IMR-90 (cell line): ENCODE measurements at regions not wholly inside any gene's neighbourhood (a gene's known extent, or its start where the extent isn't known, plus 50 kb on each side); places are given as distances from the start of the nearest gene placed in this dataset.

Source experiments
- ATAC-seq: fragments of 200-7000 bp; cut with Tn5 transposase; 2 replicates; pipeline ENCODE4 v1.9.1; 2020; ENCODE audit warnings: low read depth, mild to moderate bottlenecking, moderate library complexity
- BruUV-seq: library from RNA; stranded (reverse); fragments of 400-500 nt; replicated peaks from 2 replicates; lab custom pipeline; 2021; lab: Mats Ljungman, UMichigan
- CTCF ChIA-PET: fragments of 300-600 bp; formaldehyde crosslinking; extraction: SDS; loops from one replicate; lab custom pipeline; 2021; ENCODE audit warnings: antibody characterized with exemption; lab: Yijun Ruan, JAX
- POLR2A ChIA-PET: fragments of 300-600 bp; sonication (Branson Sonifier 250); formaldehyde crosslinking; loops from one replicate; lab custom pipeline; 2022; ENCODE audit warnings: antibody characterized with exemption; ENCODE audit not compliant: unreplicated experiment; lab: Charles Lee
- DNase-seq: peaks from one replicate; pipeline ENCODE4 v3.0.0; 2013
- H2AFZ ChIP-seq: replicated peaks from 2 replicates; pipeline ENCODE3; 2013; ENCODE audit warnings: low read length, mild to moderate bottlenecking; ENCODE audit not compliant: poor library complexity
- H2AK5ac ChIP-seq: 2 replicates; pipeline ENCODE4 v1.6.1; 2013; ENCODE audit warnings: low read depth, low read length, inconsistent platforms
- H2AK9ac ChIP-seq: replicated peaks from 2 replicates; pipeline ENCODE3; 2013; ENCODE audit warnings: mild to moderate bottlenecking, low read depth, low read length, moderate library complexity; ENCODE audit not compliant: poor library complexity
- H2BK120ac ChIP-seq: 2 replicates; pipeline ENCODE4 v1.6.1; 2013; ENCODE audit warnings: low read depth, low read length, inconsistent platforms
- H2BK15ac ChIP-seq: 3 replicates; pipeline ENCODE4 v1.6.1; 2013; ENCODE audit warnings: low read depth, low read length, inconsistent platforms
- H2BK20ac ChIP-seq: 2 replicates; pipeline ENCODE4 v1.6.1; 2013; ENCODE audit warnings: low read depth, mild to moderate bottlenecking, inconsistent platforms, low read length, moderate library complexity
- H2BK5ac ChIP-seq: 2 replicates; pipeline ENCODE4 v1.6.1; 2013; ENCODE audit warnings: mild to moderate bottlenecking, low read depth, low read length, inconsistent platforms; ENCODE audit not compliant: poor library complexity, severe bottlenecking
- H3K14ac ChIP-seq: replicated peaks from 2 replicates; pipeline ENCODE4 v1.6.1; 2013; ENCODE audit warnings: low read depth, low read length, inconsistent platforms
- H3K18ac ChIP-seq: 2 replicates; pipeline ENCODE4 v1.6.1; 2013; ENCODE audit warnings: low read depth, low read length, control low read depth
- H3K23ac ChIP-seq: 2 replicates; pipeline ENCODE4 v1.6.1; 2013; ENCODE audit warnings: low read depth, low read length, inconsistent platforms
- H3K27ac ChIP-seq: 2 replicates; pipeline ENCODE4 v1.5.1; 2013; ENCODE audit warnings: mild to moderate bottlenecking, control low read depth, low read length; ENCODE audit not compliant: insufficient read depth
- H3K27me3 ChIP-seq: 2 replicates; pipeline ENCODE4 v1.6.1; 2013; ENCODE audit warnings: low read length; ENCODE audit not compliant: control insufficient read depth, insufficient read depth
- H3K36me3 ChIP-seq: 2 replicates; pipeline ENCODE4 v1.6.1; 2013; ENCODE audit warnings: low read length, mixed read lengths; ENCODE audit not compliant: control insufficient read depth, insufficient read depth
- H3K4ac ChIP-seq: 2 replicates; pipeline ENCODE4 v1.6.1; 2013; ENCODE audit warnings: low read depth, low read length, inconsistent platforms
- H3K4me1 ChIP-seq: 2 replicates; pipeline ENCODE4 v1.6.1; 2013; ENCODE audit warnings: low read length, mixed read lengths; ENCODE audit not compliant: control insufficient read depth, insufficient read depth
- H3K4me2 ChIP-seq: 2 replicates; pipeline ENCODE4 v1.6.1; 2013; ENCODE audit warnings: low read depth, mild to moderate bottlenecking, control low read depth, low read length, moderate library complexity
- H3K4me3 ChIP-seq: 2 replicates; pipeline ENCODE4 v1.5.1; 2013; ENCODE audit warnings: low read depth, mild to moderate bottlenecking, control low read depth, low read length, moderate library complexity; ENCODE audit not compliant: insufficient read depth
- H3K56ac ChIP-seq: 2 replicates; pipeline ENCODE4 v1.6.1; 2013; ENCODE audit warnings: low read length, inconsistent platforms; ENCODE audit not compliant: insufficient read depth; ENCODE audit errors: extremely low read depth
- H3K79me1 ChIP-seq, 2 experiments: 2 replicates each; pipeline ENCODE4 v1.6.1; 2013; ENCODE audit warnings: low read length in 2 of 2, inconsistent platforms in 1 of 2, low read depth in 1 of 2
- H3K9ac ChIP-seq: 2 replicates; pipeline ENCODE4 v1.6.1; 2013; ENCODE audit warnings: low read depth, low read length, control low read depth
- H3K9me1 ChIP-seq: 2 replicates; pipeline ENCODE4 v1.6.1; 2013; ENCODE audit warnings: low read length, inconsistent platforms; ENCODE audit not compliant: insufficient read depth
- H3K9me3 ChIP-seq: 2 replicates; pipeline ENCODE4 v1.6.1; 2013; ENCODE audit warnings: low read length; ENCODE audit not compliant: control insufficient read depth, insufficient read depth
- H4K20me1 ChIP-seq: 2 replicates; pipeline ENCODE4 v1.6.1; 2013; ENCODE audit warnings: low read length, inconsistent platforms; ENCODE audit not compliant: insufficient read depth
- H4K5ac ChIP-seq: 2 replicates; pipeline ENCODE4 v1.6.1; 2013; ENCODE audit warnings: mild to moderate bottlenecking, low read depth, low read length, control low read depth
- H4K8ac ChIP-seq, 2 experiments: 2 replicates each; pipeline ENCODE4 v1.6.1; 2013; ENCODE audit warnings: low read depth in 2 of 2, low read length in 2 of 2, control low read depth in 1 of 2, inconsistent platforms in 1 of 2
- H4K91ac ChIP-seq: 2 replicates; pipeline ENCODE4 v1.6.1; 2013; ENCODE audit warnings: low read depth, low read length, inconsistent platforms; ENCODE audit not compliant: insufficient read depth
- CHD1 ChIP-seq: IDR thresholded peaks from 2 replicates; pipeline ENCODE4 v1.6.1; 2012; ENCODE audit warnings: low read depth, low read length, improper control_type of control experiment
- ELK1 ChIP-seq: fragments of 150-350 bp; IDR thresholded peaks from 2 replicates; pipeline ENCODE4 v1.6.1; 2016; ENCODE audit warnings: low read depth, mild to moderate bottlenecking, low read length, moderate library complexity, borderline replicate concordance
- FOS ChIP-seq: fragments of 150-350 bp; IDR thresholded peaks from 2 replicates; pipeline ENCODE4 v1.6.1; 2016; ENCODE audit warnings: low read depth, low read length
- MAZ ChIP-seq: IDR thresholded peaks from 2 replicates; pipeline ENCODE4 v1.6.1; 2012; ENCODE audit warnings: low read depth, mild to moderate bottlenecking, low read length, improper control_type of control experiment, moderate library complexity, borderline replicate concordance
- RAD21 ChIP-seq: IDR thresholded peaks from 2 replicates; pipeline ENCODE4 v1.6.1; 2012; ENCODE audit warnings: low read length, improper control_type of control experiment
- RCOR1 ChIP-seq: IDR thresholded peaks from 2 replicates; pipeline ENCODE4 v1.6.1; 2012; ENCODE audit warnings: mild to moderate bottlenecking, low read length, improper control_type of control experiment; ENCODE audit not compliant: insufficient replicate concordance
- RFX5 ChIP-seq: IDR thresholded peaks from 2 replicates; pipeline ENCODE4 v1.8.0; 2012; ENCODE audit warnings: low read depth, mild to moderate bottlenecking, low read length, moderate library complexity
- SMC3 ChIP-seq: fragments of 150-350 bp; IDR thresholded peaks from 2 replicates; pipeline ENCODE4 v1.6.1; 2016; ENCODE audit warnings: low read depth, mild to moderate bottlenecking, antibody characterized with exemption, low read length, moderate library complexity
- USF2 ChIP-seq: fragments of 150-350 bp; IDR thresholded peaks from 2 replicates; pipeline ENCODE4 v1.6.1; 2017; ENCODE audit warnings: mild to moderate bottlenecking, antibody characterized with exemption, low read length, low read depth
- WGBS, 2 experiments: methylation state at CpG; one replicate each; pipeline versions ENCODE4 v1.1.5 to v1.1.7; 2013; ENCODE audit warnings: missing lambda C conversion rate in 2 of 2; ENCODE audit not compliant: insufficient read length in 1 of 2; ENCODE audit errors: extremely low coverage in 2 of 2; 5-methylcytosine and 5-hydroxymethylcytosine counted together
- dilution Hi-C: fragments of 300-500 bp; cut with HindIII; formaldehyde crosslinking; loops from one replicate; pipeline ENCODE4 v1.14.3; 2018; ENCODE audit warnings: low sequenced_read_pairs; ENCODE audit not compliant: unreplicated experiment
- in situ Hi-C: fragments of 300-500 bp; cut with MboI; formaldehyde crosslinking; loops from 3 replicates; pipeline ENCODE4 v1.14.3; 2019; ENCODE audit warnings: low sequenced_read_pairs, inconsistent platforms, mixed read lengths
- intact Hi-C: fragments of 100-400 bp; cut with micrococcal nuclease; formaldehyde crosslinking; loops from 2 replicates; pipeline ENCODE4 v1.10.0; 2022

GRCh38 chr10:131679926-131680325 lies 220.9 kb upstream of the PPP2R2D start:
- dilution Hi-C loops = no loop called here
- DNase-seq (no peak), ATAC-seq (no peak)
- Histone ChIP-seq H2BK120ac (no peak overlapping the region), H2BK15ac (no peak overlapping the region), H3K36me3 (no peaks in the 10 kb centered on the region), H3K56ac (no peak overlapping the region), H3K23ac (no peak overlapping the region), H2BK20ac (no peak overlapping the region), H3K4me3 (no peak overlapping the region), H3K9ac (no peak overlapping the region), H3K79me1 (no peaks in the 10 kb centered on the region), H3K18ac (no peak overlapping the region), H2AK9ac (no peak overlapping the region), H3K9me1 (no peaks in the 10 kb centered on the region), H4K8ac (no peak overlapping the region), H3K4ac (no peak overlapping the region), H4K91ac (no peak overlapping the region), H3K14ac (no peak overlapping the region), H3K4me1 (no peaks in the 10 kb centered on the region), H2AFZ (no peak overlapping the region), H3K27ac (no peak overlapping the region), H3K9me3 (peaks cover 54% of the 10 kb centered on the region), H4K20me1 (no peaks in the 10 kb centered on the region), H2AK5ac (no peak overlapping the region), H2BK5ac (no peak overlapping the region), H3K4me2 (no peak overlapping the region), H3K27me3 (no peaks in the 10 kb centered on the region), H4K5ac (no peak overlapping the region)
- 15% methylated on average over 3 of the region's 6 CpGs; no CpG with 5 or more reads in 1 of the 2 experiments for WGBS, 2 experiments
- no TSS peak for BruUV-seq
- intact Hi-C loops = no loop called here
- no peak for TF ChIP-seq SMC3
- no peak for TF ChIP-seq ELK1
- no peak for TF ChIP-seq USF2
- TF ChIP-seq MAZ = no peak
- TF ChIP-seq CHD1 = no peak
- TF ChIP-seq RFX5 = no peak
- no peak for TF ChIP-seq RCOR1
- TF ChIP-seq RAD21 = no peak
- no peak for TF ChIP-seq FOS
- in situ Hi-C loops = no loop called here
- CTCF ChIA-PET = no interaction called here
- POLR2A ChIA-PET = no interaction called here
